ENCODE measurements at regions not wholly inside any gene's neighbourhood (a gene's known extent, or its start where the extent isn't known, plus 50 kb on each side); places are given as distances from the start of the nearest gene placed in this dataset.

- WGBS (ENCODE audit: low lambda C conversion rate), result 3% methylated on average over 2 of the region's 2 CpGs
- CTCF ChIA-PET, result no interaction called here
These were observed 101.1 kb upstream of the MYO16 start for GRCh38 chr13:108528303-108528702.

GRCh38 chr13:108533842-108534241 lies 95.6 kb upstream of the MYO16 start:
- Histone ChIP-seq H3K9me2 (no peaks in the 10 kb centered on the region), H3K27ac (ENCODE audit: low read depth in 2 of 2, low read length in 1 of 2) (no peak overlapping the region), H3K27me3 (ENCODE audit: insufficient read depth) (no peaks in the 10 kb centered on the region), H3K4me2 (no peak overlapping the region), H3K9me3 (no peaks in the 10 kb centered on the region), H3K9ac (no peak overlapping the region), H3K4me3 (ENCODE audit: low read depth in 2 of 2, low read length in 1 of 2) (no peak overlapping the region), H3K4me1 (ENCODE audit: control insufficient read depth in 1 of 2, insufficient read depth in 2 of 2, low read depth in 1 of 2, low read length in 1 of 2) (no peaks in the 10 kb centered on the region), H2AFZ (ENCODE audit: low read depth) (no peak overlapping the region), H3K79me2 (ENCODE audit: insufficient read depth) (no peaks in the 10 kb centered on the region), H3F3A (replicated peaks; ENCODE audit: insufficient read depth) (no peaks in the 10 kb centered on the region), H4K20me1 (ENCODE audit: insufficient read depth) (no peaks in the 10 kb centered on the region), H3K36me3 (replicated peaks in 1 of 2; ENCODE audit: control insufficient read depth in 1 of 2, insufficient read depth in 2 of 2, low read length in 1 of 2) (no peaks in the 10 kb centered on the region)
- WGBS (ENCODE audit: low lambda C conversion rate), result 42% methylated on average over 2 of the region's 2 CpGs
- ChIA-PET CTCF (no interaction called here), POLR2A (no interaction called here)
- TF ChIP-seq RXRA (IDR thresholded peaks at IDR 0.05; ENCODE audit: borderline replicate concordance, low read depth), result no peak
- DNase-seq, result no peak

More at GRCh38 chr13:108528303-108528702, 101.1 kb upstream of the MYO16 start:
- no peak overlapping the region for H3K27ac ChIP-seq (ENCODE audit: low read depth in 2 of 2, low read length in 1 of 2)
- H2AFZ ChIP-seq (ENCODE audit: low read depth), result no peak overlapping the region
- no peak overlapping the region for H3K4me3 ChIP-seq (ENCODE audit: low read depth in 2 of 2, low read length in 1 of 2)
- no peaks in the 10 kb centered on the region for H3K36me3 ChIP-seq (replicated peaks in 1 of 2; ENCODE audit: control insufficient read depth in 1 of 2, insufficient read depth in 2 of 2, low read length in 1 of 2)
- H4K20me1 ChIP-seq (ENCODE audit: insufficient read depth), result no peaks in the 10 kb centered on the region
- H3K4me1 ChIP-seq (ENCODE audit: control insufficient read depth in 1 of 2, insufficient read depth in 2 of 2, low read depth in 1 of 2, low read length in 1 of 2), result no peaks in the 10 kb centered on the region
- POLR2A ChIA-PET, result no interaction called here
- H3K27me3 ChIP-seq (ENCODE audit: insufficient read depth), result no peaks in the 10 kb centered on the region
- TF ChIP-seq MAX (IDR thresholded peaks at IDR 0.05; ENCODE audit: low read depth) (no peak), RCOR1 (IDR thresholded peaks at IDR 0.05; ENCODE audit: low read length) (no peak)
- no peak overlapping the region for H3K9ac ChIP-seq
- H3K9me3 ChIP-seq, result no peaks in the 10 kb centered on the region; the same call in 1 of the 2 replicates
- no peaks in the 10 kb centered on the region for H3K9me2 ChIP-seq
- H3K4me2 ChIP-seq, result no peak overlapping the region
- H3K79me2 ChIP-seq (ENCODE audit: insufficient read depth), result no peaks in the 10 kb centered on the region
- no peak for DNase-seq
- no peaks in the 10 kb centered on the region for H3F3A ChIP-seq (replicated peaks; ENCODE audit: insufficient read depth)

DNA sequence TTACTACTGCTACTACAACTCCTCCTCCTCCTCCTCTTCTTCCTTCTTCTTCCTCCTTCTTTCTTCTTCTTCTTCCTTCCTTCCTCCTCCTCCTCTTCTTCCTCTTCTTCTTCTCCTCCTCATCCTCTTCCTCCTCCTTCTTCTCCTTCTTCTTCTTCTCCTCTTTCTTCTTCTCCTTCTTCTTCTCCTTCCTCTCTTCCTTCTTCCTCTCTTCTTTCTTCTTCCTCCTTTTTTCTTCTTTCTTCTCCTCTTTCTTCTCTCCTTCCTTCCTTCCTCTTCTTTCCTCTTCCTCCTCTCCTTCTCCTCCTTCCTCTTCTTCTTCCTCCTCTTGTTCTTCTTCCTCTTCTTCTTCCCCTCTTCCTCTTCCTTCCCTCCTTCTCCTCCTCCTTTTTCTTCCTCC lies 94.7 kb upstream of the MYO16 start:
- Histone ChIP-seq H3K27me3 (ENCODE audit: insufficient read depth) (no peaks in the 10 kb centered on the region), H3K27ac (ENCODE audit: low read depth in 2 of 2, low read length in 1 of 2) (no peak overlapping the region), H3K4me3 (ENCODE audit: low read depth in 2 of 2, low read length in 1 of 2) (no peak overlapping the region), H3K79me2 (ENCODE audit: insufficient read depth) (no peaks in the 10 kb centered on the region), H3K9me2 (no peaks in the 10 kb centered on the region), H3K4me1 (ENCODE audit: control insufficient read depth in 1 of 2, insufficient read depth in 2 of 2, low read depth in 1 of 2, low read length in 1 of 2) (no peaks in the 10 kb centered on the region), H3K36me3 (replicated peaks in 1 of 2; ENCODE audit: control insufficient read depth in 1 of 2, insufficient read depth in 2 of 2, low read length in 1 of 2) (no peaks in the 10 kb centered on the region), H3K9ac (no peak overlapping the region), H3K4me2 (no peak overlapping the region), H4K20me1 (ENCODE audit: insufficient read depth) (no peaks in the 10 kb centered on the region), H2AFZ (ENCODE audit: low read depth) (no peak overlapping the region), H3F3A (replicated peaks; ENCODE audit: insufficient read depth) (no peaks in the 10 kb centered on the region), H3K9me3 (no peaks in the 10 kb centered on the region)
- ChIA-PET POLR2A (no interaction called here), CTCF (no interaction called here)
- TF ChIP-seq GATA2 (CRISPR knock-in tag; IDR thresholded peaks at IDR 0.05) (no peak), FOSL2 (IDR thresholded peaks at IDR 0.05; ENCODE audit: borderline replicate concordance, low read depth) (no peak), TAF1 (IDR thresholded peaks at IDR 0.05; ENCODE audit: borderline replicate concordance, low read depth, low read length) (no peak), EP300 (IDR thresholded peaks at IDR 0.05; ENCODE audit: borderline replicate concordance in 1 of 2, low read depth in 1 of 2, low read length in 1 of 2) (no peak), ELF1 (IDR thresholded peaks at IDR 0.05) (no peak), FOXM1 (IDR thresholded peaks at IDR 0.05; ENCODE audit: low read depth) (no peak), MEF2A (IDR thresholded peaks at IDR 0.05; ENCODE audit: borderline replicate concordance, low read depth) (no peak), RAD21 (IDR thresholded peaks at IDR 0.05; ENCODE audit: low read length) (no peak), GABPA (IDR thresholded peaks at IDR 0.05; ENCODE audit: low read depth) (no peak), NRF1 (IDR thresholded peaks at IDR 0.05; ENCODE audit: low read depth, low read length) (no peak), TCF12 (IDR thresholded peaks at IDR 0.05) (no peak), RCOR1 (IDR thresholded peaks at IDR 0.05; ENCODE audit: low read length) (no peak), RFX5 (IDR thresholded peaks at IDR 0.05; ENCODE audit: low read length) (no peak), MAX (IDR thresholded peaks at IDR 0.05; ENCODE audit: low read depth) (no peak)
- TF ChIP-seq, protein P1, sequence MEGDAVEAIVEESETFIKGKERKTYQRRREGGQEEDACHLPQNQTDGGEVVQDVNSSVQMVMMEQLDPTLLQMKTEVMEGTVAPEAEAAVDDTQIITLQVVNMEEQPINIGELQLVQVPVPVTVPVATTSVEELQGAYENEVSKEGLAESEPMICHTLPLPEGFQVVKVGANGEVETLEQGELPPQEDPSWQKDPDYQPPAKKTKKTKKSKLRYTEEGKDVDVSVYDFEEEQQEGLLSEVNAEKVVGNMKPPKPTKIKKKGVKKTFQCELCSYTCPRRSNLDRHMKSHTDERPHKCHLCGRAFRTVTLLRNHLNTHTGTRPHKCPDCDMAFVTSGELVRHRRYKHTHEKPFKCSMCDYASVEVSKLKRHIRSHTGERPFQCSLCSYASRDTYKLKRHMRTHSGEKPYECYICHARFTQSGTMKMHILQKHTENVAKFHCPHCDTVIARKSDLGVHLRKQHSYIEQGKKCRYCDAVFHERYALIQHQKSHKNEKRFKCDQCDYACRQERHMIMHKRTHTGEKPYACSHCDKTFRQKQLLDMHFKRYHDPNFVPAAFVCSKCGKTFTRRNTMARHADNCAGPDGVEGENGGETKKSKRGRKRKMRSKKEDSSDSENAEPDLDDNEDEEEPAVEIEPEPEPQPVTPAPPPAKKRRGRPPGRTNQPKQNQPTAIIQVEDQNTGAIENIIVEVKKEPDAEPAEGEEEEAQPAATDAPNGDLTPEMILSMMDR (IDR thresholded peaks at IDR 0.05), result no peak
- TF ChIP-seq, protein P2, sequence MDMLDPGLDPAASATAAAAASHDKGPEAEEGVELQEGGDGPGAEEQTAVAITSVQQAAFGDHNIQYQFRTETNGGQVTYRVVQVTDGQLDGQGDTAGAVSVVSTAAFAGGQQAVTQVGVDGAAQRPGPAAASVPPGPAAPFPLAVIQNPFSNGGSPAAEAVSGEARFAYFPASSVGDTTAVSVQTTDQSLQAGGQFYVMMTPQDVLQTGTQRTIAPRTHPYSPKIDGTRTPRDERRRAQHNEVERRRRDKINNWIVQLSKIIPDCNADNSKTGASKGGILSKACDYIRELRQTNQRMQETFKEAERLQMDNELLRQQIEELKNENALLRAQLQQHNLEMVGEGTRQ (IDR thresholded peaks at IDR 0.05; ENCODE audit: borderline replicate concordance, low read depth, low read length), result no peak
- no peak for DNase-seq

Measured in SK-N-SH (cell line).